ENCODE measurements at regions not wholly inside any gene's neighbourhood (a gene's known extent, or its start where the extent isn't known, plus 50 kb on each side); places are given as distances from the start of the nearest gene placed in this dataset.

- TF ChIP-seq REST (IDR thresholded peaks at IDR 0.05) (no peak), SP1 (IDR thresholded peaks at IDR 0.05) (no peak), EGR1 (IDR thresholded peaks at IDR 0.05; ENCODE audit: low read depth in 2 of 2) (no peak), ATF3 (IDR thresholded peaks at IDR 0.05) (no peak)
These were observed 408.1 kb upstream of the DSEL start (continued) for GRCh38 chr18:67924656-67925055.

- Histone ChIP-seq H3K9me3 (ENCODE audit: control insufficient read depth in 4 of 4, low read length in 3 of 4) (no peaks in the 10 kb centered on the region), H3K36me3 (ENCODE audit: control insufficient read depth in 4 of 4, insufficient read depth in 3 of 4, low read depth in 1 of 4, low read length in 3 of 4) (no peaks in the 10 kb centered on the region), H3K4me3 (ENCODE audit: low read depth in 1 of 3, low read length in 3 of 3) (no peak overlapping the region), H3K9ac (ENCODE audit: low read depth in 1 of 2, low read length in 2 of 2) (no peak overlapping the region), H3K27me3 (ENCODE audit: control insufficient read depth in 4 of 4, insufficient read depth in 4 of 4, low read length in 3 of 4) (peaks cover 0 to 3% (median 0%) of the 10 kb centered on the region in 4 donors), H3K4me1 (ENCODE audit: control insufficient read depth in 4 of 4, insufficient read depth in 4 of 4, low read length in 3 of 4) (no peaks in the 10 kb centered on the region), H3K27ac (ENCODE audit: low read depth in 1 of 2, low read length in 2 of 2) (no peak overlapping the region)
- 97% methylated on average over 1 of the region's 1 CpG for WGBS
- TF ChIP-seq CTCF (IDR thresholded peaks at IDR 0.05; ENCODE audit: low read depth, low read length, missing input control) (no peak), RXRA (IDR thresholded peaks at IDR 0.05) (no peak), EGR1 (IDR thresholded peaks at IDR 0.05; ENCODE audit: low read depth in 2 of 2) (no peak), MAX (IDR thresholded peaks at IDR 0.05) (no peak), ZBTB33 (IDR thresholded peaks at IDR 0.05) (no peak), FOXA1 (IDR thresholded peaks at IDR 0.05) (no peak), HNF4A (conservative IDR thresholded peaks at IDR 0.05) (no peak), ATF3 (IDR thresholded peaks at IDR 0.05) (no peak), HNF4G (IDR thresholded peaks at IDR 0.05) (no peak), GABPA (IDR thresholded peaks at IDR 0.05 in 1 of 2, conservative IDR thresholded peaks at IDR 0.05 in 1 of 2) (no peak), SP1 (IDR thresholded peaks at IDR 0.05) (no peak)
- DNase-seq (ENCODE audit: low spot score) = no peak
These were observed 402.8 kb upstream of the DSEL start for GRCh38 chr18:67919316-67919715.

Data from liver (tissue), 8 donors.